HG03280 (cell line): ENCODE measurements at regions not wholly inside any gene's neighbourhood (a gene's known extent, or its start where the extent isn't known, plus 50 kb on each side); places are given as distances from the start of the nearest gene placed in this dataset.
"Not testable (repeated sequence)": the region's sequence is repeated elsewhere in the genome, so short reads cannot be mapped to it uniquely, and the experiment has no call there.

Experiments
- ATAC-seq: cut with Tn5 transposase; IDR thresholded peaks from one replicate; pipeline ENCODE4 v1.9.1; 2021; ENCODE audit warnings: mild to moderate bottlenecking, moderate library complexity; ENCODE audit not compliant: unreplicated experiment

DNA sequence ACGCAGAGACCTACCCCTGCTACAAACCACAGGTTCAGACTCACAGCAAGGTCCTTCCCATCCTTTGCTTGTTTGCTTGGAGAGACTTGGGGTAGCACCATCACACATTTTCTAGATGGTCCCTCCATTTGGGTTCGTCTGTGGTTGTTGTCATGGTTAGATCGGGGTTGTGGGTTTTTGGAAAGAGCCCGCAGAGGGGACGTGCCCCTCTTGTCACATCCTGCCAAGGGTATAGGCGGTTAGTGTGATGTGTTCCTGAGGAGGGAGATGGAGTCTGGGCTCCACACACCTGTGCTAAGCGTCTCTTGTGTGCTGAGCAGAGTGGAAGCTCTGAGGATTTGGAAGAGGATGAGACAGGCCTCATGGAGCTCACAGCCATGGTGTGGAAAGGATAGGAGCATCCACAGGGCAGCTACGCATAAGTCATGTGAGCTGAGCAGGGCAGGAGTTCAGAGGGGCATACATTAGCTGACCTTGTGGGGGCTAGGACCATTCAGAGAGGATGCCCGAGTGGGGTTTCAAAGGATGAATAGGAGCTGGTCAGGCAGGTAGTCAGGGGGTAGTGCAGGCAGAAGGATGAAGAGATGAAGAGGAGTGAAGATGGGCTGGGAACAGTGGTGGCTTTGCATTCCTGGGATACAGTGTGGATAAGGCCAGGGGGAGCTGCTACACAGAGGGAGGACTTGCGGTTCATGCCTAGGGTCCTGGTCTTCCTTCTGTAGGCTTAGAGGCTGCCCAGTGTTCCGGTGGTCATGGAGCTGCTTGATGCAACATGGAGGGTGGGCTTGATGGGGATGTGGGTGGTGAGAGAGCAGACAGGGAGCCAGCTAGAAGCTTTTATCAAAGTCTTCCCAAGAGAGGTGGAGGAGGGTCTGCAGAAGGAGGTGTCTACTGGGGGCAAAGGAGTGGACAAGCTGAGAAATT lies 62.9 kb downstream of the ACKR3 start:
- ATAC-seq: no peak

DNA sequence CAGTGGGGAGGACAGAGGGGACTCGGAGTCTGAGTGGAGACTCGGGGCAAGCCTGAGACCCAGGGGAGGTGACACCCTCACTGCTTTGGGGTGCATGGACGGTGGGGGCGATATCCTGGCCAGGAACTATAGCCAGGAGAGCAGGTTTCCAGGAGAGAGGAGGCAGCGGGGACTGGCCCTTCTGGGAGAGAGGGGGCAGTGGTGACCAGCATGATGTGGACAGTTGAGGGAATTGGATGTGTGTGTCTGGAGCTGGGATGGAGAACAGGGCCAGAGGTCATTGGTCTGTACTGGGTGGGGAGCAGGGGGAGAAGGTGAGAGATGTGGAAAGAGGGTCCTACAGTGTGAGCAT lies 63.6 kb downstream of the ACKR3 start:
- ATAC-seq: no peak

DNA sequence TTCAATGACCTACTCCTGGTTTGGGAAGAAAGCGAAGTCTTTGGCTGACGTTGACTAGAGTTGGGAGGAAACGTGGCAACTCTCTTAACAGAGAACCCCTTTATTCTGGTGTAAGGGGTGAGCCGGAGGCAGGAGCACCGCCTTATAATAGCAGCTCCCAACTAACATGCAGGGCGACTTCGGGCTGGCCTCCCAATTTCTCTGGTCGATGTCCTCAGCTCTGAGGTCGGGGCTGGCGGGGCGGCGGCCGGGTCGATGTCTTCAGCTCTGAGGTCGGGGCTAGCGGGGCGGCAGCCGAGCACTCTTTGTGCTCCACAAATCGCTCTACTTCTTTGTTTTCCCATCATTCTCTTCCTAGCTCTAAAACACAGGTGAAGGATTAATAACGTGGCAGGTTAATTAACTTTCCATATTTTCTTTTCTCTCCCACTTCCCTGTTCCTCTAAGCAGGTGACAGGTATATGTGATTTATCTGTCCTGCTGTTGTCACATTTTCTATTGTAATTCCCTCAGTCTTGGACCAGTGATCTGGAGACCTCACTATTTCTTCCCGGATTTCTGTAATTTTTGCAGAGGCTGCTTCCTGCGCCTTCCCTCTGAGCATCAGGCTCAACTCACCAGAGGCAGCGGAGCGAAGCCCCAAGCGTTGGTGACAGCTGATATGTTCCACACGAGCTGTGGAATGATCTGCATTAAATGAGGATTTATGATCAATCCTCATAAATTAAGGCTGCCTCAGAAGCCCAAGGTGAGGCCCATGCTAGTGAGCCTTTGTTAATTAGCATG lies 64.3 kb downstream of the ACKR3 start:
- no peak for ATAC-seq

DNA sequence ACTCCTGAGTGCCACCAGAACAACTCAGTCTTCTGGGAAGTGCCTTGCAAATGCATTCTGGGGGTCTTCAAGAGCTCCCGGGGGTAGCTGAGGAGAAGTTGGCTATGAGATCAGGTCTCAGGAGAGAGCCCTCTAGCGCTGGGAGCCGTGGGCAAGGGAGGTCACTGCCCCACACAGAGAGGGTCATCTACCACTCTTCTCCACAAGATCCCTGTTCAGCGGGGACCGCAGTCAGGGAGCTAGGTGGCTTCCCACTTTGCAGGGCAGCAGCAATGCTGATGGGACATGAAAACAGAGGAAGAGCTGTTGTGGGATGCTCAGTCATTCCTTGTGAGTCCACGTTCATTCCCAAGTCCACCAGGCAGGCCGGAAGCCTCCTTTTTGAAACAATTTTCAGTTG lies 66.6 kb downstream of the ACKR3 start:
- ATAC-seq: no peak

DNA sequence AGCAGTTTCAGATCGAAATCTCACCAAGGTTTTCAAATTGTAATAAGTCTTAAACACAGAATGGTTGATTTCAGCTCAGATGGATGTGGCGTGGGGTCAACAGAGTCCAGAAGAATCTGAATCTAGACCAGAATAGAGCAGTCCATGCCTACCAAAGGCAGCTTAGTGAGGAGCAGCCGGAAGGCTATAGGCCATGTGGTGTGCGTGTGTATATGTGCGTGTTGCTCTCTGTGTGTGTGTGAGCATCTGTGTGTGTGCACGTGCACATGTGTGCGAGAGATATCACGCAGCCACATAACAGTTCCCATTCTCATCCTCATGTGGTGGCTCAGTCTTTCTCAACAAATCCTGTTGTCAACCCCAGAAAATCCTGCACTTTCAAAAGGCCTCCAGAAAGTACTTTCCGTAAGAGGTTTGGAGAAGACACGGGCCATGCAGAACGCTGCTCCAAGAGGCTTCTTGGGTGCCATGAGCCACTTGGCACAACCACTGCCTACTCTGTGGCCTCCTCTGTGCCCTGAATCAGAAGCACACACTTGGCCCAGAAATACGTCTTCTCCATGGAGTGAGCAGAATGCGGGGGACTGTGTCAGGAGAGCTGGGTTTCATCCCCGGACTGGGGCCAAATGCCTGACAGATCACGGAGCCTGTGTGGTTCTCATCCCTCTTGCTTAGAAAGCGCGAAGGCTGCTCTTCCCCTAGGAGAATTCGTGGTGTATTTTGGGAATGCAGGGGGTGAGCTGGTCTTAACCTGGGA lies 67.3 kb downstream of the ACKR3 start:
- no peak for ATAC-seq

DNA sequence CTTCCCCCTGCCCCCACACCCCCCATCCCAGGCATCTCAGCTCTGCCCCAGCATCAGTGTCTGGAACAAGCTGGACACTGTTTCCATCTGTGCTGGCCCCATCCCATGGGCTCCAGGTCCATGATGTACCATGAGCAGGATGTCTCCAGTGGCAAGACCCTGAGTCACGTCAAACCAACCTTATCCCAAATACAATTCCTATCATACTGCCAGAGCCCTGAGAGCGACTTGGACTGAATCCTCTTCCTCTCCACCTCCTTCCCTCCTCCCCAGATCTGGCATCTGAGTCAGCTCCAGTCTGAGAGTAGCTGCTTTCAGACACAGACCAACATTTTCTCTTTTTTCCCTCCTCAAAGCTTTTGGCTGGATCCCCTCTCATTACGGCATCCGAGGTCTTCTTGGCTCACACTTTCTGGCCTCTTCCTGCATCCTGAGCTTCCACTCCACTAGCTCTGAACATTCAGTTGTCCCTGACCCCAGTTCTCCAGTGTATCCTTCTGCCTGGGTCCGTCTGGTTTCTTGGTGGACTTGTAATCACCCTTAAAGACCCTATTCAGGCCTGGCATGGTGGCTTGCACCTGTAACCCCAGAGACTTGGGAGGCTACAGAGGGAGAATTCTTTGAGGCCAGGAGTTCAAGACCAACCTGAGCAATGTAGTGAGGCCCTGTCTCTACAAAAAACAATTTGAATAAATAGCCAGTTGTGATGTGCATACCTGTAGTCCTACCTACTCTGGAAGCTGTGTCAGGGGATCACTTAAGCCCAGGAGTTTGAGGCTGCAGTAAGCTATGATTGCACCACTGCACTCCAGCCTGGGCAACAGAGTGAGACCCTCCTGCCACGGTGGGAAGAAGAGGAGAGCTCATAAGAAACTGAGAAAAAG lies 68.3 kb downstream of the ACKR3 start:
- no peak for ATAC-seq

DNA sequence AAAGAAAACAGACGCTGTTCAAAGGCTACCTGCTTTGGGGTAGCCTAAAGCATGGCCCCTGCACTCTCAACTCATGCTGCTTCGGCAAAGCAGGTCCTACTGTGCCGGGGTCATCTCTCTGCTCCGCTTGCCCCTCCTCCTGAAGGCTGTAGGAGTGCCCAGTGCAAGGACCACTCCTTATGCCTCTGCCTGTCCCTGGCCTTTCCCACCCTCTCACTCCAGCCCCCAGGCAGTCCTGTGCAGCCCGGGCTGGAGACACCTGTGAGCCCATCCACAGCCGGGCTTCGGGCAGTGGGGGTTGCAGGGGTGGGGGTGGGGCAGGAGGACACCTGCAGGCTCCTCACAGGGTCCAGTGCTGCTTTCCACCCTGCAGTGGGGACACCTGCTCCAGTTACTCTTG lies 69.1 kb downstream of the ACKR3 start:
- no peak for ATAC-seq

DNA sequence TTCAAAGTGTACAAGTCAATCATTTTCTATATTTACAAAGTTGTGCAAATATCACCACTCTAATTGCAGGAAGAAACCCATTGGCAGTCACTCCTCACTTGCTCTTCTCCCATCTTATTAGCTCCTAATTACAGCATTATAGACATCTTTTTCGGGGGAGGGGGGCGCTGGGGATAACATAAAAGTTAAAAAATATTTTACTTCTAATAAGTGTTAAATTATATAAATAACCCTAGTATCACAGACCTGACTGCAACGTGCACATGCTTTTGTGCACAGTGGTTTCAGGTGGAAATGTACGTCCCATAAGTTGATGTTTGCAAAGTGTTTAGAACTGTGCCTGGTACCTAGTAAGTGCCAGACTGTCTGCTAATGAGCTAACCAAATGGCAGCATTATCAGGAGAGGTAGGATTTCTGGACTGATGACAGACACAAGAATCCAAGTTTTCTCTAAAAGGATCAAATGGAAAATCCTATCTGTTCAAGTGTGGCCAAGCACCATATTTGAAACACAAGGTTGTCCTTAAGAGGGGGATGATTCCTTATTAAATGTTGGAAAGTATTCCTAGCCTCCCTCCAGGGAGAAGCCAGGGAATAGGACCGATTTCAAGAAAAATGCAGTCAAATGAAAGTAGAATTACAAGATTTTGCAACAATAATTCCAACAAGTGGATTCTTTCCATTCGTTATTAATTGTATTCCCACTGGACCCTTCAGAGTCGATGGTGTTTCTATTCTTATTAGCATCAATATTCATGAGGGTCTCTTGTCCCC lies 70.0 kb downstream of the ACKR3 start:
- no peak for ATAC-seq

DNA sequence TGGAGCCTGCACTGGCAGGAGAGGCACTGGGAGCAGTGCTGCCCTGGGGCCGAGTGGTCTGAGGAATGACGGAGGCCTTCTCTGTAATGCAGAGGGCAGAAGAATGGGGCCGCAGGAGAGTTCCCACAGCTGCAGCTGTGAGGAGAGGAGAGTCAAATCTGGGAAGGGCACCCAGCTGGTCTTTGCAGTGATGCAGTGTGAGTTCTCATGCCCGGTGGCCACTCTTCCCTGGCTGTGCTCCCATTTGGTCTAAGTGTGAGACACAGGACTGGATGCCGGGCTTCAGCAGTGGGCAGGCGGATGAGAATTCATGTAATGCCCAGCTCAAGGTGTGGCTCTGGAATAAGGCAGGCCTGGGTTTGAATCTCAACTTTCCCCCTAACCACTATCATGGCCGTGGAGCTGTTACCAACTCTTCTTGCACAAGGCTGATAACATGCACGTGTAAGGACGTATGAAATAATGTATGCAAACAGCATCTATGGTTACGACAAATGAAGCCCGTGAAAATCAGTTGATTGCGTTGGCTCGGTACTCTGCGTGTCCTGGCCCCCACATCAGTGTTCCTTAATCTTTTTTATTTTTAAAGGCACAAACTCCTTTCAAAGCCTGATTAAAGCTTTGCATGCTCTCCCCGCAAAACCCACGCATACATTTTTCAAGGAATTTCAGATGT lies 71.6 kb downstream of the ACKR3 start:
- no peak for ATAC-seq

DNA sequence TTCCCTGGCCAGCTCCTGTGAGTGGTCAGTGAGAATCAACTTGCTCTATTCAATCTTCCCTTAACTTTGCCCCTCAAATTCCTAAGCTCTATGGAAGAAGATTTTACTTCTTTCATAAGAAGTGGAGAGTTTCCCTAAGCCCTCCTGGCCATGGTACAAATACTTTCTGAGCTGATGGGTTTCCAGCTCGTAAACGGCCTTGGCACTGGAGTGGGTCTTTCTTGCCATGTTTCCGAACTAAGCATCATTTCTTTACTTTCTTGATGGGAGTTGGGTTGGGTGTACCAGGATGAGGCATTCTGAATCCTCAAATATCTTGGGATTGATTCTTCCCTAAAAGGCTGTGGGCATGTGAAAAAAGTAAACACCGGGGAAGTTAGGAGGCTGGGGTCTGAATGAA lies 72.5 kb downstream of the ACKR3 start:
- ATAC-seq: no peak

DNA sequence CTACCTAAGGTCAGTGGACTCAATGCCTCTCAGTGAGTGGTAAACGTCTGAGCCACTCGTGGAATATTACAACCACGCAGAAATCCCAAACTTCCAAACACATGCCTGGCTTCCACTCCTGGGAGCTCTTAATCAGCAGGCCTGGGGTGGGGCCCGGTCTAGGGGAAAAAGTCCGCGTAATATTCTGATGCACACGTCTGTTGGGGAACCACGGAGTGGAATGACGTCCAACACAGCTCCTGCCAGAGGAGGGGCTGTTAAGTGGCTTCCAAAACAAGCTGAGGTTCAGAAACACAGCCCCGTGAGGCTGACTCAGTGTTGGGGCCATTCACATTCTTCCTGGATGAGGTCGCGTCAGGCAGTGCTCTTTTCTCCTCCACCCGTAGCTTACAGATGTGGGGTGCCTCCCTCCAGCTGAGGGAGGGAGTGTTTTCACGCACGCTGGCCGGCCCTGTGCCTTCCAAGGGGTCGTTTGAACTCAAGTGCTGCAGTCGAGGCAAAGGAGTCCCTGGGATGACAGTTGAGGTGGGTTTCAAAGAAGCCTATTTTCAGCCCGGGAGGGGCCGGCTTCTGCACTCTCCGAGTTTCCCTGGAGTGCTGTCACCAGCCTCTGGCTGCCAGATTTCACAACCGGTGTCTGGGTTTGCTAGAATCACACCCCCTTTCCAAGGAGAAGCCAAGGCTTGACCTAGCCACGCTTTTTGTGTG lies 73.1 kb downstream of the ACKR3 start:
- ATAC-seq: no peak

DNA sequence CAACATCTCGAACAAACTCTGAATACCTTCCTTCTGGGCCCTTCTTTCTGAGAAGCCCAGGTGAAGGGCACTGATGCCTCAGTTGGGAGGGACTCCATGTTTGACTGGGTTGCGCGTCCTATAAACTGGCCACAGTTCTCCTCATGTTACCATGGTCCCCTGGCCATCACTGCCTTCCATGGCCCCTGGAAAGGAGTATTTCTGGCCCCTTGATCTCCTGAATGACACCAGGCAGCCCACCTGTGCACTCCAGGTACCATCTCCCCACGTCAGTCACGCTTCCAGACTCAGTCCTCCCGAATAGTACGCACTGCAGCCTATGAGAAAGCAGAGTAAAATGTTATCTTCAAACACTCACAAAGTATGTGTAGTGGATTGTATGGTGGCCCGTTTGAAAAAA lies 73.9 kb downstream of the ACKR3 start:
- ATAC-seq: no peak

DNA sequence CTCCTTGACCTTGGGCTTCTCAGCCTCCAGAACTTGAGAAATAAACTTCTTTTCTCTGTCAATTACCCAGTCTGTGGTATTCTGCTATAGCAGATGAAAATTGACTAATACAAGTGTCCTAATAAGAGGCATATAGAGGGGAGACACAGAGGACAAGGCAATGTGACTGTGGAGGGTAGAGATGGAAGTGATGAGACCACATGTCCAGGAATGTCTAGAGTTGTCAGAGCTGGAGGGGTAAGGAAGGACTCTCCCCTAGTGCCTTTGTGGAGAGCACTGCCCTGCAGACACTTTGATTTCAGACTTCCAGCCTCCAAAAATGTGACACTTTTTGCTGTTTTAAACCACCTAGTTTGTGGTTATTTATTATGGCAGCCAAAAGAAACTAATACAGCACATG lies 74.4 kb downstream of the ACKR3 start:
- ATAC-seq: no peak

DNA sequence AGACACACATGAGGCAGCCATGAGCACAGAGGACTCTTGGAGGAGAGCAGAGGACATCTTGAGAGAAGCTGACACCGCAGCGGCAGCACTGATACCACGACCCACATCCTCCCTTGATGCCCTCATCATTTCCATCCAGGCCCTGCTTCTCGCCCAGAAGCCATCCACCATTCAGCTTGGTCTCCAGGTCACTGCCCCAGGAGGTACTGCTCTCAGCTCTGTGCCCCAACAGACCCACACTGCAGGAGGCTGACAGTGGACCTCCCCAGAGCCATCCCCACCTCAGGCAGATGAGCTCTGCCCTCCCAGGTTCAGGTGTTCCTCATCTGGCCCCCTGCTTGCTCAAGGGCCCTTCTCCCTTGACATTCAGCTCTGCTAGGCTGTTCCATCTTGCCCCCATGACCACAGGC lies 74.9 kb downstream of the ACKR3 start:
- no peak for ATAC-seq

DNA sequence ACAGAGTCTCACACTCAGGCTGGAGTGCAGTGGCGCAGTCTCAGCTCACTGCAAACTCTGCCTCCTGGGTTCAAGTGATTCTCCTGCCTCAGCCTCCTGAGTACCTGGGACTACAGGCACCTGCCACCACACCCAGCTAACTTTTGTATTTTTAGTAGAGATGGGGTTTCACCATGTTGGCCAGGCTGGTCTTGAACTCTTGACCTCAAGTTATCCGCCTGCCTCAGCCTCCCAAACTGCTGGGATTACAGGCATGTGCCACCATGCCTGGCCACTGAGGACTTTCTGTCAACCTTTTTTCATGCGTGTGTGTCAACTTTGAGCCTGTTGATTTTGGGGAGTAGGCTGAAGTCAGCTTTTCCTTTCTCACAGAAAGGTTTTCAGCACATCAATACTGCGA lies 75.5 kb downstream of the ACKR3 start:
- ATAC-seq: not testable (repeated sequence)

DNA sequence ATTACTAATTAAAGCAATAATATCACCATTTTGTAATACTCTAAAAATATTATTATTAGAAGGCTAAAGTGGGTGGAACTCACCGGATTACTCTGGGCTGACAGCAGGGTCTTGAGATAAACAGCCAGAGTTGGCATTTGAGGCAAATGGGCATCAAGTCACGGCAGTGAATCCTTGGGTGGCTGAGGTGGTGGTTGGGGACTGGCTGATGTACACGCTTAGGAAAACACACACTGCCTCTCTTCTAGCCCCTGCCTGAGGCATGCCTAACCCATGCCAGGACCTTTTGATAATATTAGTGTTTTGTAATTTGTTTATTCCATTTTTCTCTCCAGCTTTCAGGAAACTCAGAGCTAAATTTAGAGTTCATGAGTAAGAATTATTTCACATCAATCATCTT lies 76.8 kb downstream of the ACKR3 start:
- ATAC-seq: no peak

DNA sequence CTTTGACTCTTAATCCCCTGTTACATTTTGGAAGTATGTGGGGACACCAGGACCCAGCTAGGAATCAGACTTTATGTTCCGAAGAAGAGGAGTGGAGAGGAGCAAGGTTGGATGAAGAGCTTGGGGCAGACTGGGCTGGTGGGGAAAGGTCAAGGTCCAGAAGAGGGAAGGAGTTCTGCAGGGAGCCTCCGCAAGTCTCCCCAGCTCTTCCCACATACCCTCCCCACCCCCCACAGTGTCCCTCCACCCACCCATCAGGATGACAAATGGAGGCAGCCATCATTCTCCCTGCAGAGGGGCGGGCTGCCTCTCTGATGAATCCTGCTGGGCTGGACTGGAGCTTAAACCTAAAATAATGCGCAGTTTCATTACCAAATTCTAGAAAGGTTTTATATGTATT lies 77.2 kb downstream of the ACKR3 start:
- ATAC-seq: no peak

DNA sequence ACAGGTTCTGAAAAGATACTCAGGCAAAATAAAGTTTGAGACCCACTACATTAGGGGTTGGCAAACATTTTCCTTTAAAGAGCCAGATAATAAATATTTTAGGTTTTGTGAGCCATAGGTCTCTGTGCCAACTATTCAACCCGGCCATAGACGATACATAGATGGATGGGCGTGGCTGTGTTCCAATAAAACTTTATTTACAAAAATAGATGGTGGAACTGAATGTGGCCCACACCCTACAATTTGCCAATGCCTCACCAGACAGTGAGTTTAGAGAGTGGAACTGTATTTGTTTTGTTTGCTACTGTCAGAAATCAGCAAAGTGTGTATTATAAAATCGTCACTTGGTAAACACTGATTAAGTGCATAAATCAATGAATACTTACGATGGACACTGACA lies 78.0 kb downstream of the ACKR3 start:
- no peak for ATAC-seq

DNA sequence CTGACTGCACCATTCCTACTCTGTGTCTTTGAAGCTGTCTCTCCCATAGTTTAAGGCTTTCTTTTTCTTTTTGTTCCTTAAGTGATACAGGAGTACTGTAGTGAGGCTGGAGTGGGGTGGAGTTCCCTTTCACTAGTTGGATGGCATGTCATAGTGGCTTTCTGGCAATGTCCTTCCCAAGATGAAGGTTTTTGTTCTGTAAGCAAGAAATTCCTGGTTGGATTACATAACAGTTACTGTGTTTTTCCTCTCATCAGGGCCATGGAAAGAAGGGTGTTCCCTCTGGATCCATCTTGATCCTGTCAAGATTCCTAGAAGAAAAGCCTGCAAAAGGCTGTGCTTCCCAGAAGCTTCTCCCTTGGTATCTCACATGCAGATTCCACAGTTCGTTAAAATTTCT lies 84.2 kb downstream of the ACKR3 start:
- ATAC-seq: no peak
